HUES6 (cell line): ENCODE measurements at regions not wholly inside any gene's neighbourhood (a gene's known extent, or its start where the extent isn't known, plus 50 kb on each side); places are given as distances from the start of the nearest gene placed in this dataset.
"Not testable (repeated sequence)": the region's sequence is repeated elsewhere in the genome, so short reads cannot be mapped to it uniquely, and the experiment has no call there.

Source experiments
- H3K27ac ChIP-seq: 2 replicates; pipeline ENCODE4 v1.7.0; 2013; ENCODE audit warnings: low read depth, mild to moderate bottlenecking, low read length, inconsistent platforms
- H3K27me3 ChIP-seq: 2 replicates; pipeline ENCODE4 v1.6.1; 2013; ENCODE audit warnings: low read length; ENCODE audit not compliant: control insufficient read depth, insufficient read depth
- H3K36me3 ChIP-seq: 2 replicates; pipeline ENCODE4 v1.6.1; 2013; ENCODE audit warnings: low read length; ENCODE audit not compliant: control insufficient read depth, insufficient read depth
- H3K4me1 ChIP-seq: 2 replicates; pipeline ENCODE4 v1.6.1; 2013; ENCODE audit warnings: low read length; ENCODE audit not compliant: control insufficient read depth, insufficient read depth
- H3K4me3 ChIP-seq: 2 replicates; pipeline ENCODE4 v1.5.1; 2013; ENCODE audit warnings: low read depth, low read length
- H3K9ac ChIP-seq: one replicate; pipeline ENCODE4 v1.6.1; 2013; ENCODE audit warnings: mild to moderate bottlenecking, low read length
- H3K9me3 ChIP-seq: 2 replicates; pipeline ENCODE4 v1.6.1; 2013; ENCODE audit warnings: low read depth, low read length; ENCODE audit not compliant: control insufficient read depth, insufficient read depth

- Histone ChIP-seq H3K27me3 (no peaks in the 10 kb centered on the region), H3K4me1 (no peaks in the 10 kb centered on the region), H3K4me3 (no peak overlapping the region)
Observed at GRCh38 chr7:67652937-67653336, 656.3 kb downstream of the TYW1 start.

GRCh38 chr7:67653856-67654454 is 657.3 kb downstream of the TYW1 start:
- Histone ChIP-seq H3K27me3 (no peaks in the 10 kb centered on the region), H3K36me3 (no peaks in the 10 kb centered on the region), H3K9me3 (no peaks in the 10 kb centered on the region), H3K27ac (no peak overlapping the region), H3K9ac (no peak overlapping the region), H3K4me3 (no peak overlapping the region), H3K4me1 (no peaks in the 10 kb centered on the region)

More at GRCh38 chr7:67652937-67653336, 656.3 kb downstream of the TYW1 start:
- H3K27ac ChIP-seq: no peak overlapping the region
- no peaks in the 10 kb centered on the region for H3K9me3 ChIP-seq
- no peak overlapping the region for H3K9ac ChIP-seq
- H3K36me3 ChIP-seq: no peaks in the 10 kb centered on the region

GRCh38 chr7:67654642-67655041 is 658.0 kb downstream of the TYW1 start:
- H3K4me3 ChIP-seq: no peak overlapping the region
- H3K27ac ChIP-seq: no peak overlapping the region
- no peaks in the 10 kb centered on the region for H3K27me3 ChIP-seq
- H3K36me3 ChIP-seq: no peaks in the 10 kb centered on the region
- H3K4me1 ChIP-seq: no peaks in the 10 kb centered on the region
- no peaks in the 10 kb centered on the region for H3K9me3 ChIP-seq
- H3K9ac ChIP-seq: no peak overlapping the region

DNA sequence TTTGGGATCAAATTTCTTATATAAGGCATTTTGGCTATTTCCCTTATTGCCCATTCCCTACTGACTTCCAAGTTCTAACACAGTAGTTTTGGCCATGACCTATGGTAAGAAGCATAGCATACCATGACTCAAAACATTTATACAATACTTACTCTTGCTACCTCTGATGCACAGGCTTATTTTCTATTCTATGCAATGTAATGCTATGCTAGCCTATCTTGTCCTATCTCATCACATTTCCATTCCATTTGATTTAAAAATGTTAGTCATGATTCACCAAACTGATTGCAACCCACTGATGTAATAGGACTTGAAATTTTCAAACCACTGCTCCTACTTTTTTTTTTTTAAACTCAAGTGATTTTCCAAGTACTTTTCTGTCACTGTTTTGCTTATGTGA is 658.5 kb downstream of the TYW1 start:
- Histone ChIP-seq H3K27ac (no peak overlapping the region), H3K9me3 (no peaks in the 10 kb centered on the region), H3K36me3 (no peaks in the 10 kb centered on the region), H3K4me1 (no peaks in the 10 kb centered on the region), H3K4me3 (no peak overlapping the region), H3K27me3 (no peaks in the 10 kb centered on the region), H3K9ac (no peak overlapping the region)

DNA sequence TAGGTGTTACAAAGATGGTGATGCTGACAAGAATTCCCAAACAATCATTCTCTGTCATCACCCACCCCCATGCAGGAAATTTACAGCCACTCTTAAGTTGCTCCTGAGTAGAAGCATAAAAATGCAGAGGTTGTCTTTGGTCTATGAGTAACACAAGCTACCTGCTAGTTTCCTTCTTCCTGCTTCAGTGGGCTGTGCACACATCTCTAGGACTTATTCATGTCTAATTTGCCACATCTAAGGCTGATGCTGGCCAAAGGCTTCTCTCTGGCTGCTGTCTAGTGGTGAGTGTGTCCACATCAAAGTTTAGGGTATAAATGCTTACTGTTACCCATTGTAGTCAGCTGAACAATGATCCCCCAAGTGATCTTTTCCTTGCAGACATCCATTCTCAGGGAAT is 662.5 kb downstream of the TYW1 start:
- H3K9ac ChIP-seq: no peak overlapping the region
- no peaks in the 10 kb centered on the region for H3K4me1 ChIP-seq
- H3K9me3 ChIP-seq: peaks cover 15% of the 10 kb centered on the region
- H3K4me3 ChIP-seq: no peak overlapping the region
- H3K27me3 ChIP-seq: no peaks in the 10 kb centered on the region
- H3K36me3 ChIP-seq: no peaks in the 10 kb centered on the region
- no peak overlapping the region for H3K27ac ChIP-seq

- Histone ChIP-seq H3K4me3 (no peak overlapping the region), H3K27me3 (no peaks in the 10 kb centered on the region), H3K9me3 (peaks cover 15% of the 10 kb centered on the region), H3K4me1 (no peaks in the 10 kb centered on the region), H3K36me3 (no peaks in the 10 kb centered on the region), H3K27ac (no peak overlapping the region), H3K9ac (no peak overlapping the region)
Observed at GRCh38 chr7:67662804-67663203, 666.2 kb downstream of the TYW1 start.

- no peaks in the 10 kb centered on the region for H3K4me1 ChIP-seq
- H3K27ac ChIP-seq: no peak overlapping the region
- no peak overlapping the region for H3K4me3 ChIP-seq
- peaks cover 15% of the 10 kb centered on the region for H3K9me3 ChIP-seq
- no peaks in the 10 kb centered on the region for H3K27me3 ChIP-seq
- no peaks in the 10 kb centered on the region for H3K36me3 ChIP-seq
- H3K9ac ChIP-seq: no peak overlapping the region
Observed at GRCh38 chr7:67663644-67664043, 667.0 kb downstream of the TYW1 start.

DNA sequence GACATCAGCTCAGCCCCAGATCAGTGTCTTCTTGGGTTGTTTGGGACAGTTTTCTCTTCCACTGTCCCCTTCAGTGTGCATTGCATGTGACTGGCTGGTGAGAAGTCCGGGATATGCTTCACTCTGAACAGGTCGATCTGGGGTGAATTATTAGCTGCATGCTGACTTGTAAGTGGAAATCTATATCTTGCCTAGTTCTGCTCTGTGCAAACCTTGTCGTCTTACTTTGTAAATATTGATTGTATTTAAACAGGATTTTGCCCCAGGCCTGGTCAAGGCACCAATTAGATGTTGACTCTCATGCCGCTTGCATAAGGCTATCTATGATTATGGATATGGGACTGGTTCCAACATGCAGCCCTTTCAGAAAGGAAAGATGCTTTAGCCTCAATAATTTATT is 669.7 kb downstream of the TYW1 start:
- not testable (repeated sequence) for H3K36me3 ChIP-seq, H3K27me3 ChIP-seq

DNA sequence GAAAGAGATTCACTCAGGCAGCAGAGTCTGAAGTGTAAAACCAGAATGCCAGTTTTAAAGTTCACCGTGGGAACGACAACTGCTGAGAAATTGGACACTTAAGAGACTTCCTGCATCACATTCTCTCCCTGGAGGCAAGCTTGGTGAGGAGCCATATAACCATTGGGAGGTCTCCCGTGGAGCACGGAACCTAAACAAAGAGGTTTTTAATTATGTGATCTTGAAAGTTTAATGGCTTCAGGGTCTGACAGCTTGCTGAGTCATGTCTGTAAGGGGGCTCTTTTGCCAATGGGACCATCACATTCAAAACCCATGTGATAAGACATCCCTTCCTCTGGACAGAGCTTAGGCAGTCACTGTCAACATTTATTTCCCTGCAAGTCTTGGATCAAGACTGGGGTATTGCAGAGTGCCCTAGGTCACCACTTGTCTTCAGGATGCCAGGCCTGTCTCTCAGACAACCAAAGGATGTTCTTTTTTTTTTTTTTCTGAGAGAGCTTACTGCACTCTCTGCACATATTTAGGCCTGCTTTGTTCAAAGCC is 674.4 kb downstream of the TYW1 start:
- no peak overlapping the region for H3K4me3 ChIP-seq
- H3K9me3 ChIP-seq: peaks cover 25% of the 10 kb centered on the region
- no peak overlapping the region for H3K9ac ChIP-seq
- no peaks in the 10 kb centered on the region for H3K4me1 ChIP-seq
- H3K36me3 ChIP-seq: no peaks in the 10 kb centered on the region
- no peaks in the 10 kb centered on the region for H3K27me3 ChIP-seq
- H3K27ac ChIP-seq: no peak overlapping the region

More for the DNA sequence above, 669.7 kb downstream of the TYW1 start:
- H3K9me3 ChIP-seq: peaks cover 27% of the 10 kb centered on the region
- H3K4me1 ChIP-seq, H3K9ac ChIP-seq, H3K4me3 ChIP-seq, H3K27ac ChIP-seq: not testable (repeated sequence)

DNA sequence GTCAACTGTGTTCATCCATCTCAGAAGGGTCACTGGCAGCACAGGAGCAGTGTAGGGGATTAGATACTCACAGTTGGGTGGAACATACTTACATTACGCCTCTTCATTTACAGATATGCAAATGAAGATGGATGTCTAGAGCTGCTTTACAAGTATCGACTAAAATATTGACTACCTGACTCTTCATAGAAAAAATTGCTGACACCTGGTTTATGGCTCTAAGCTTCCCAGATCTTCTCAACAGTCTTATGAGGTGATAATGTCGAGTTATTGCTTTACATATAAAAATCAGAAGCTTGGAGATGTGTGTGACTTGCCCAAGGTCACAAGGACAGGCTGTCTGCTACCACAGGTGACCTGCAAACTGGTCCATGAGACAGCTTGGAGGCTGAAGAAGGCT is 677.2 kb downstream of the TYW1 start:
- no peak overlapping the region for H3K4me3 ChIP-seq

DNA sequence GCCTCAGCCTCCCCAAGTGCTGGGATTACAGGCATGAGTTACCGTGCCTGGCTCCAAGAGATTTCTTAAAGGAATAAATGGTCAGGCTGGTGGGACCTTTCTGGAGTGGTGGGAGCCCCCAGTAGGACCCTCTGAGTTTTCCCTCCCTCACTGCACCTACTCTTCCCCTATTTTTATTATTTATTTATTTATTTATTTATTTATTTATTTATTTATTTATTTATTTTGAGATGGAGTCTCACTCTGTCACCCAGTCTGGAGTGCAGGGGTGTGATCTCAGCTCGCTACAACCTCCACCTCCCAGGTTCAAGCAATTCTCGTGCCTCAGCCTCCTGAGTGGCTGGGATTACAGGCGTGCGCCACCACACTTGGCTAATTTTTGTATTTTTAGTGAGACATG is 678.2 kb downstream of the TYW1 start:
- not testable (repeated sequence) for H3K9ac ChIP-seq, H3K4me3 ChIP-seq

More for the DNA sequence above, 677.2 kb downstream of the TYW1 start:
- Histone ChIP-seq H3K9me3 (peaks cover 30% of the 10 kb centered on the region), H3K4me1 (no peaks in the 10 kb centered on the region), H3K27ac (no peak overlapping the region), H3K27me3 (no peaks in the 10 kb centered on the region), H3K9ac (no peak overlapping the region), H3K36me3 (no peaks in the 10 kb centered on the region)

More for the DNA sequence above, 678.2 kb downstream of the TYW1 start:
- not testable (repeated sequence) for H3K4me1 ChIP-seq, H3K27ac ChIP-seq, H3K36me3 ChIP-seq, H3K27me3 ChIP-seq
- peaks cover 29% of the 10 kb centered on the region for H3K9me3 ChIP-seq
